GM12874 (cell line): ENCODE measurements at regions not wholly inside any gene's neighbourhood (a gene's known extent, or its start where the extent isn't known, plus 50 kb on each side); places are given as distances from the start of the nearest gene placed in this dataset.

Experiments used
- CTCF ChIP-seq: IDR thresholded peaks from 2 replicates; pipeline ENCODE4 v1.5.1; 2011; ENCODE audit warnings: low read depth, mild to moderate bottlenecking, control low read depth, low read length, moderate library complexity; ENCODE audit not compliant: insufficient read depth

DNA sequence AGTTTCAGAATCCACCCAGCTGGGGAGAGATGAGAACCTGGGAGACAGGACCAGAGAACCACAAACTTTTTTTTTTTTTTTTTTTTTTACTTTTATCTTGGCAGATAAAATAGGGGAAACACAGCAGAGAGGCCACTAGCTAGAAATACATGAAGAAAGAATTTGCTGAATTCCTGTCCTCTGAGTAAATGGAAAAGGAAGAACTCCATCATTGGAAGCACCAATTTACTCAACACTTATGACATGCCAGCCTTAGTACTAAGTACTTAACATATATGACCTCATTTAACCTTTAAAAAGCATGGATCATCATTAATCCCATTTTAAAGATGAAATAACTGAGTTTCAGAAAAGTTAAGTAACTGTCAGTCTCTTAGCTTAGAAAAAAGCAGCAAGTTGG is 343.0 kb upstream of the NPSR1 start:
- no peak for TF ChIP-seq CTCF

DNA sequence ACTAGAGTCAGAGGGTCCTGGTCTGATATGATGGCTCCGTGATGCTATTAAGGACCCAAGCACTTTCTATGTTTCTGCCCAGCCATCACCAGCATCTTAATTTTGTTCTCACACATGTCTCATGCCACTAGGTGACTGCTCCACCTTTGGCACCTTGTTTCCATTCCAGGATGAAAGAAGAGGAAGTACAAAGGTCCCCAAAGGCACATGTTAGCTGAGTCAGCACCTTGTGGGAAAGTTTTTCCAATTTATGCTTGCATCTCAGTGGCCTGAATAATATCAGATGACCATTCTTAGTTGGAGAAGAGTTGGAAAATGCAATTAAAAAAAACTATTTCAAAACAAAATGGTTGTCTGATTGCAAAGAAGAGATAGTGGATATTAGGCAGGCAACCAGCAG is 341.0 kb upstream of the NPSR1 start:
- TF ChIP-seq CTCF: no peak

- TF ChIP-seq CTCF: no peak
These were observed 337.6 kb upstream of the NPSR1 start for GRCh38 chr7:34320412-34320811.

DNA sequence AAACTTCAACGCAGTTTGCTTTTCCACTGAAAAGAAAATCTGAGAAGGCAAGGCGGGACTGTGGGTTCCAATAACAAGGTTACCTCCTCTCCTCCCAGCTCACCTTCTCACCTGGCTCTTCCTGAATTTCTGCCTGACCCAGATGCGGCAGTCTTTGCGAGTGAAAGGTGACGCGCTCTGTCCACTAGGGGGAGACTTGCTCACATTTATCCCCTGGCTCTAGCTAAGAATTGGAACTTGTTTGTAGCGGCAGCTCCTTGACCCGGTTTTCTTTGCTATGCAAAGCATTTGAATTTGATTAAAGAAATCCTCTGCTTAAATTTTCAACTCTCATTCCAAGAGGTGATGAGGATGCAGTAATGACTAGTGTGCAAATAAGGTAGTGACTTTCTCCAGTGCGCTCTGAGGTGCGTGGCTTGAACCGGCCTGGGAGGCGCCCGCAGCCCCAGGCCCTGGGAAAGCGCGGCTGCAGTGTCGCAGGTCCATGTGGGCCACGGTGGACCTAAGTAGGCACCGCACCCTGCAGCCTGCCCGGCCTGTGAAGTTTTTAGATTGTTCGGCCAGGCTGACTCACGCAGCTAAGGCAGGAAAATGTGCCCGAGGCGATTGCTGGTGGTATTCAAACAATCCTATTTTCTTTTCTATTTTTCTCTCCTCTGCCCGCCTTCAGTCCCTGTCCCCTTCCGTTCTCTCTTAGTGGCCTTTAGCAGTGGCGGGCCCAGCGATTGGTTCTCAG is 336.9 kb upstream of the NPSR1 start:
- peak; percentile 82 for TF ChIP-seq CTCF

DNA sequence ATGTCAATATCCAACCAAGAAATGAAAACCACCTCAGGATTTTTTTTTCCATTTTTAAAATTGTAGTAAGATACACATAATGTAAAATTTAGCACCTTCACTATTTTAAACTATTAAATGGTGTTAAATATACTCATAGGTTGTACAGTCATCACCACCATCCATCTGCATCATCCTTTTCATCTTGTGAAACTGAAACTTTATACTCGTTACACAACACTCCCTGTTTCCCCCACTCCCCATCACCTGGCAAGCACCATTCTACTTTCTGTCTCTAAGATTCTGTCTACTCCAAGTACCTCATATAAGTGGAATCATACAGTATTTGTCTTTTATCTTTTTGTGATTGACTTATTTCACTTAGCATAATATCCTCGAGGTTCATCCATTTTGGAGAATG is 335.2 kb upstream of the NPSR1 start:
- no peak for TF ChIP-seq CTCF

GRCh38 chr7:34327681-34328080 is 330.3 kb upstream of the NPSR1 start:
- no peak for TF ChIP-seq CTCF

- no peak for TF ChIP-seq CTCF
These were observed 327.7 kb upstream of the NPSR1 start for GRCh38 chr7:34330308-34330707.

- TF ChIP-seq CTCF: no peak
These were observed 326.9 kb upstream of the NPSR1 start for GRCh38 chr7:34331102-34331501.
